NCI-H69 (cell line): ENCODE measurements at regions not wholly inside any gene's neighbourhood (a gene's known extent, or its start where the extent isn't known, plus 50 kb on each side); places are given as distances from the start of the nearest gene placed in this dataset.

Experiments used
- DNase-seq: peaks from one replicate; lab custom pipeline; 2025; lab: John Stamatoyannopoulos, UW

GRCh38 chr2:51650769-51651168 is 618.8 kb upstream of the NRXN1 start:
- DNase-seq, result no peak

- DNase-seq, result no peak
These were observed 617.4 kb upstream of the NRXN1 start for GRCh38 chr2:51649366-51649765.

GRCh38 chr2:51638811-51639210 is 606.9 kb upstream of the NRXN1 start:
- peak; percentile 74 for DNase-seq

- DNase-seq, result peak; percentile 16
These were observed 601.1 kb upstream of the NRXN1 start for GRCh38 chr2:51633073-51633472.

- no peak for DNase-seq
These were observed 597.5 kb upstream of the NRXN1 start for GRCh38 chr2:51629406-51629805.

GRCh38 chr2:51628917-51629316 is 597.0 kb upstream of the NRXN1 start:
- DNase-seq, result no peak

- peak; percentile 33 for DNase-seq
These were observed 593.1 kb upstream of the NRXN1 start for GRCh38 chr2:51624995-51625394.

GRCh38 chr2:51620796-51621195 is 588.9 kb upstream of the NRXN1 start:
- peak; percentile 8 for DNase-seq

GRCh38 chr2:51619961-51620360 is 588.0 kb upstream of the NRXN1 start:
- DNase-seq, result no peak

- DNase-seq, result no peak
These were observed 580.5 kb upstream of the NRXN1 start for GRCh38 chr2:51612387-51612786.

GRCh38 chr2:51601706-51602105 is 569.8 kb upstream of the NRXN1 start:
- no peak for DNase-seq

GRCh38 chr2:51597086-51597485 is 565.2 kb upstream of the NRXN1 start:
- peak; percentile 43 for DNase-seq

GRCh38 chr2:51595836-51596235 is 563.9 kb upstream of the NRXN1 start:
- DNase-seq, result no peak

GRCh38 chr2:51581636-51582267 is 549.8 kb upstream of the NRXN1 start:
- DNase-seq, result no peak

- no peak for DNase-seq
These were observed 547.5 kb upstream of the NRXN1 start for GRCh38 chr2:51579412-51579811.

- DNase-seq, result no peak
These were observed 543.2 kb upstream of the NRXN1 start for GRCh38 chr2:51575181-51575580.

GRCh38 chr2:51559026-51559425 is 527.1 kb upstream of the NRXN1 start:
- DNase-seq, result no peak

- no peak for DNase-seq
These were observed 521.5 kb upstream of the NRXN1 start for GRCh38 chr2:51553476-51553875.

- no peak for DNase-seq
These were observed 503.8 kb upstream of the NRXN1 start for GRCh38 chr2:51535763-51536162.

- DNase-seq, result peak; percentile 30
These were observed 502.2 kb upstream of the NRXN1 start for GRCh38 chr2:51534166-51534565.

GRCh38 chr2:51528156-51528555 is 496.2 kb upstream of the NRXN1 start:
- peak; percentile 84 for DNase-seq

- DNase-seq, result no peak
These were observed 494.8 kb upstream of the NRXN1 start for GRCh38 chr2:51526766-51527165.

GRCh38 chr2:51516667-51517066 is 484.7 kb upstream of the NRXN1 start:
- DNase-seq, result no peak

- no peak for DNase-seq
These were observed 479.1 kb upstream of the NRXN1 start for GRCh38 chr2:51511002-51511401.

- DNase-seq, result no peak
These were observed 478.4 kb upstream of the NRXN1 start for GRCh38 chr2:51510303-51510702.
